ENCODE measurements at regions not wholly inside any gene's neighbourhood (a gene's known extent, or its start where the extent isn't known, plus 50 kb on each side); places are given as distances from the start of the nearest gene placed in this dataset.

GRCh38 chr1:191405417-191405816 is 752.8 kb upstream of the RGS18 start:
- Histone ChIP-seq H3K4ac (ENCODE audit: low read depth, low read length) (no peak overlapping the region), H3K18ac (ENCODE audit: low read depth, low read length) (no peak overlapping the region), H3K14ac (replicated peaks; ENCODE audit: low read depth, low read length) (no peak overlapping the region), H3K9me3 (ENCODE audit: control insufficient read depth, insufficient read depth, low read length) (no peaks in the 10 kb centered on the region), H3K23ac (ENCODE audit: low read depth, low read length) (no peak overlapping the region), H3K79me1 (ENCODE audit: low read depth in 1 of 2, low read length in 2 of 2) (no peaks in the 10 kb centered on the region), H2AK5ac (ENCODE audit: low read depth, low read length) (no peak overlapping the region), H3K27ac (ENCODE audit: insufficient read depth, low read length) (no peak overlapping the region), H2BK15ac (ENCODE audit: low read depth, low read length) (no peak overlapping the region), H3K4me3 (ENCODE audit: insufficient read depth, low read depth, low read length) (no peak overlapping the region), H3K36me3 (ENCODE audit: control insufficient read depth, insufficient read depth, low read length) (no peaks in the 10 kb centered on the region), H3K27me3 (ENCODE audit: control insufficient read depth, insufficient read depth, low read length) (no peaks in the 10 kb centered on the region), H4K91ac (ENCODE audit: insufficient read depth, low read depth, low read length) (no peak overlapping the region), H2AK9ac (replicated peaks; ENCODE audit: low read depth, low read length, poor library complexity) (no peak overlapping the region), H3K9me1 (ENCODE audit: insufficient read depth, low read length) (no peaks in the 10 kb centered on the region), H2BK5ac (ENCODE audit: low read depth, low read length, poor library complexity, severe bottlenecking) (no peak overlapping the region), H4K20me1 (ENCODE audit: insufficient read depth, low read length) (no peaks in the 10 kb centered on the region), H3K4me1 (ENCODE audit: control insufficient read depth, insufficient read depth, low read length) (no peaks in the 10 kb centered on the region), H3K4me2 (ENCODE audit: low read depth, low read length) (no peak overlapping the region), H4K8ac (ENCODE audit: low read depth in 2 of 2, low read length in 2 of 2) (no peak overlapping the region), H2BK120ac (ENCODE audit: low read depth, low read length) (no peak overlapping the region), H4K5ac (ENCODE audit: low read depth, low read length) (no peak overlapping the region), H3K56ac (ENCODE audit: extremely low read depth, insufficient read depth, low read length) (no peak overlapping the region), H2AFZ (replicated peaks; ENCODE audit: low read length, poor library complexity) (no peak overlapping the region), H3K9ac (ENCODE audit: low read depth, low read length) (no peak overlapping the region), H2BK20ac (ENCODE audit: low read depth, low read length) (no peak overlapping the region)
- dilution Hi-C loops (cut with HindIII; ENCODE audit: low sequenced_read_pairs, unreplicated experiment) = no loop called here
- no TSS peak for BruUV-seq (replicated peaks)
- no CpG with 5 or more reads among the region's 3 CpGs for WGBS, 2 experiments (ENCODE audit: extremely low coverage in 2 of 2, insufficient read length in 1 of 2)
- intact Hi-C loops (cut with micrococcal nuclease) = no loop called here
- CTCF ChIA-PET = no interaction called here
- in situ Hi-C loops (cut with MboI; ENCODE audit: low sequenced_read_pairs) = no loop called here
- TF ChIP-seq MAZ (IDR thresholded peaks at IDR 0.05; ENCODE audit: borderline replicate concordance, low read depth, low read length) = no peak
- TF ChIP-seq POLR2A (IDR thresholded peaks at IDR 0.05; ENCODE audit: low read depth, low read length) = no peak
- no peak for TF ChIP-seq RCOR1 (IDR thresholded peaks at IDR 0.05; ENCODE audit: insufficient replicate concordance, low read length)
- no peak for TF ChIP-seq FOS (IDR thresholded peaks at IDR 0.05; ENCODE audit: low read depth, low read length)
- TF ChIP-seq RAD21 (IDR thresholded peaks at IDR 0.05; ENCODE audit: low read length) = no peak
- no peak for TF ChIP-seq SMC3 (IDR thresholded peaks at IDR 0.05; ENCODE audit: low read depth, low read length)
- no peak for TF ChIP-seq ELK1 (IDR thresholded peaks at IDR 0.05; ENCODE audit: borderline replicate concordance, low read depth, low read length)
- POLR2A ChIA-PET (ENCODE audit: unreplicated experiment) = no interaction called here
- ATAC-seq (ENCODE audit: low read depth) (no peak), DNase-seq (no peak)

Measured in IMR-90 (cell line).